ENCODE measurements at regions not wholly inside any gene's neighbourhood (a gene's known extent, or its start where the extent isn't known, plus 50 kb on each side); places are given as distances from the start of the nearest gene placed in this dataset.
A peak's percentile ranks its signal among the peaks of the same experiment; 100 is the strongest.

GRCh38 chr2:153320879-153321278 lies 157.7 kb downstream of the RPRM start:
- Mint-ChIP-seq H3K27ac (no peak overlapping the region), H3K4me1 (no peaks in the 10 kb centered on the region), H3K9me3 (peaks cover 2% of the 10 kb centered on the region), H3K27me3 (ENCODE audit: insufficient read depth, low read depth) (no peaks in the 10 kb centered on the region), H3K4me3 (no peak overlapping the region), H3K36me3 (no peaks in the 10 kb centered on the region)
- no peak overlapping the region for H3K4me2 ChIP-seq
- H3K27ac ChIP-seq = no peak overlapping the region
- H3K79me2 ChIP-seq (ENCODE audit: low read depth) = no peaks in the 10 kb centered on the region
- H3K36me3 ChIP-seq = no peaks in the 10 kb centered on the region
- H3K9me3 ChIP-seq (ENCODE audit: low read depth) = no peaks in the 10 kb centered on the region
- H2AFZ ChIP-seq (replicated peaks) = no peak overlapping the region
- DNase-seq (ENCODE audit: low spot score) = no peak
- H4K20me1 ChIP-seq (ENCODE audit: low read depth) = no peaks in the 10 kb centered on the region
- H3F3A ChIP-seq (ENCODE audit: low read depth) = no peaks in the 10 kb centered on the region
- H3K4me3 ChIP-seq = no peak overlapping the region
- H3K9ac ChIP-seq = no peak overlapping the region
- H3K27me3 ChIP-seq = no peaks in the 10 kb centered on the region
- TF ChIP-seq EZH2phosphoT487 (IDR thresholded peaks at IDR 0.05) = no peak
- no peaks in the 10 kb centered on the region for H3K4me1 ChIP-seq

GRCh38 chr2:153311432-153311831 lies 167.1 kb downstream of the RPRM start:
- no peaks in the 10 kb centered on the region for H3K4me1 Mint-ChIP-seq
- H3K36me3 Mint-ChIP-seq = no peaks in the 10 kb centered on the region
- Histone ChIP-seq H4K20me1 (ENCODE audit: low read depth) (no peaks in the 10 kb centered on the region), H3K36me3 (no peaks in the 10 kb centered on the region), H3F3A (ENCODE audit: low read depth) (no peaks in the 10 kb centered on the region), H3K4me2 (no peak overlapping the region), H3K27ac (no peak overlapping the region), H3K79me2 (ENCODE audit: low read depth) (no peaks in the 10 kb centered on the region), H3K4me1 (no peaks in the 10 kb centered on the region), H3K4me3 (no peak overlapping the region), H3K27me3 (no peaks in the 10 kb centered on the region), H3K9me3 (ENCODE audit: low read depth) (no peaks in the 10 kb centered on the region), H2AFZ (replicated peaks) (peak overlapping the region; percentile 5), H3K9ac (no peak overlapping the region)
- DNase-seq (ENCODE audit: low spot score) = no peak
- no peaks in the 10 kb centered on the region for H3K27me3 Mint-ChIP-seq (ENCODE audit: insufficient read depth, low read depth)
- TF ChIP-seq EZH2phosphoT487 (IDR thresholded peaks at IDR 0.05) (no peak), CTCF (IDR thresholded peaks at IDR 0.05) (no peak), EZH2 (IDR thresholded peaks at IDR 0.05) (no peak)
- H3K4me3 Mint-ChIP-seq = no peak overlapping the region
- H3K27ac Mint-ChIP-seq = no peak overlapping the region
- peaks cover 2% of the 10 kb centered on the region for H3K9me3 Mint-ChIP-seq

- H3F3A ChIP-seq (ENCODE audit: low read depth) = no peaks in the 10 kb centered on the region
- H3K4me1 ChIP-seq = no peaks in the 10 kb centered on the region
- H3K27ac ChIP-seq = no peak overlapping the region
- DNase-seq (ENCODE audit: low spot score) = no peak
- H3K36me3 ChIP-seq = no peaks in the 10 kb centered on the region
- no peaks in the 10 kb centered on the region for H3K36me3 Mint-ChIP-seq
- no peaks in the 10 kb centered on the region for H4K20me1 ChIP-seq (ENCODE audit: low read depth)
- H3K27me3 ChIP-seq = no peaks in the 10 kb centered on the region
- no peak for TF ChIP-seq CTCF (IDR thresholded peaks at IDR 0.05)
- TF ChIP-seq EZH2phosphoT487 (IDR thresholded peaks at IDR 0.05) = no peak
- no peak for TF ChIP-seq EZH2 (IDR thresholded peaks at IDR 0.05)
- H3K27me3 Mint-ChIP-seq (ENCODE audit: insufficient read depth, low read depth) = peaks cover 2% of the 10 kb centered on the region
- no peak overlapping the region for H3K4me2 ChIP-seq
- H3K27ac Mint-ChIP-seq = no peak overlapping the region
- H3K9me3 ChIP-seq (ENCODE audit: low read depth) = no peaks in the 10 kb centered on the region
- no peak overlapping the region for H3K4me3 Mint-ChIP-seq
- H3K4me1 Mint-ChIP-seq = no peaks in the 10 kb centered on the region
- H2AFZ ChIP-seq (replicated peaks) = no peak overlapping the region
- H3K4me3 ChIP-seq = no peak overlapping the region
- no peak overlapping the region for H3K9ac ChIP-seq
- peaks cover 2% of the 10 kb centered on the region for H3K9me3 Mint-ChIP-seq
- no peaks in the 10 kb centered on the region for H3K79me2 ChIP-seq (ENCODE audit: low read depth)
Observed at GRCh38 chr2:153308466-153308865, 170.1 kb downstream of the RPRM start.

GRCh38 chr2:153307223-153307622 lies 171.3 kb downstream of the RPRM start:
- Histone ChIP-seq H3K27me3 (no peaks in the 10 kb centered on the region), H3K79me2 (ENCODE audit: low read depth) (no peaks in the 10 kb centered on the region), H3F3A (ENCODE audit: low read depth) (no peaks in the 10 kb centered on the region), H4K20me1 (ENCODE audit: low read depth) (no peaks in the 10 kb centered on the region), H3K4me1 (no peaks in the 10 kb centered on the region), H3K27ac (no peak overlapping the region), H3K36me3 (no peaks in the 10 kb centered on the region), H2AFZ (replicated peaks) (no peak overlapping the region), H3K4me3 (no peak overlapping the region), H3K9me3 (ENCODE audit: low read depth) (no peaks in the 10 kb centered on the region), H3K9ac (no peak overlapping the region), H3K4me2 (no peak overlapping the region)
- Mint-ChIP-seq H3K4me1 (no peaks in the 10 kb centered on the region), H3K36me3 (no peaks in the 10 kb centered on the region), H3K27ac (no peak overlapping the region), H3K27me3 (ENCODE audit: insufficient read depth, low read depth) (peaks cover 2% of the 10 kb centered on the region), H3K4me3 (no peak overlapping the region), H3K9me3 (no peaks in the 10 kb centered on the region)
- no peak for DNase-seq (ENCODE audit: low spot score)
- TF ChIP-seq CTCF (IDR thresholded peaks at IDR 0.05) = no peak
